ENCODE measurements at regions not wholly inside any gene's neighbourhood (a gene's known extent, or its start where the extent isn't known, plus 50 kb on each side); places are given as distances from the start of the nearest gene placed in this dataset.

DNA sequence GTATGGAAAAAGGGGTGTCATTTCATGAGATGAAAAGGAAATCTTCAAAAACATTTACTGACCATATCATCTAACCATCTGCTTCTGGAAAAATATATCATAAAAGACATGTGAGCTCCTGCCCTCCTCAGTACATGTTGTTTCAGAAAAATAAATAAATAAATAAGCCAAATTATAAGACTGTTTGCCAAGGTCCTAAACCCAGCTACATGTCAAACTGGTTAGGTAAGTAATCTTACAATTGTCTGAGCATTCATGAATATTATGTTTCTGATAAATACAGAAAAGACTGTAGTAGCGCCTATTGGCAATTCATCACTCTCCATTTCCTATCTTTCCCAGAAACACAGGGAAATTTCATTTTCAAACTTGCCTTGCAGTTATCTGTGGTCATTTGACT lies 138.9 kb upstream of the SETBP1 start:
- TF ChIP-seq POLR2A (IDR thresholded peaks at IDR 0.05; ENCODE audit: extremely low read depth, insufficient read length) (no peak), MYC (IDR thresholded peaks at IDR 0.05; ENCODE audit: low read depth, low read length) (no peak), CTCF (IDR thresholded peaks at IDR 0.05; ENCODE audit: low read depth, low read length) (no peak), MAX (IDR thresholded peaks at IDR 0.05; ENCODE audit: low read depth, low read length) (no peak)
- no peak overlapping the region for H3K4me3 ChIP-seq (ENCODE audit: low read depth, low read length)
- DNase-seq (ENCODE audit: low read depth) = no peak

GRCh38 chr18:44543387-44543786 lies 137.3 kb upstream of the SETBP1 start:
- H3K4me3 ChIP-seq (ENCODE audit: low read depth, low read length) = no peak overlapping the region
- TF ChIP-seq CTCF (IDR thresholded peaks at IDR 0.05; ENCODE audit: low read depth, low read length) (no peak), MYC (IDR thresholded peaks at IDR 0.05; ENCODE audit: low read depth, low read length) (no peak), MAX (IDR thresholded peaks at IDR 0.05; ENCODE audit: low read depth, low read length) (no peak), POLR2A (IDR thresholded peaks at IDR 0.05; ENCODE audit: extremely low read depth, insufficient read length) (no peak)
- DNase-seq (ENCODE audit: low read depth) = no peak

GRCh38 chr18:44545359-44545985 lies 135.2 kb upstream of the SETBP1 start:
- no peak for DNase-seq (ENCODE audit: low read depth)
- TF ChIP-seq CTCF (IDR thresholded peaks at IDR 0.05; ENCODE audit: low read depth, low read length) (no peak), POLR2A (IDR thresholded peaks at IDR 0.05; ENCODE audit: extremely low read depth, insufficient read length) (no peak), MAX (IDR thresholded peaks at IDR 0.05; ENCODE audit: low read depth, low read length) (no peak), MYC (IDR thresholded peaks at IDR 0.05; ENCODE audit: low read depth, low read length) (no peak)
- H3K4me3 ChIP-seq (ENCODE audit: low read depth, low read length) = no peak overlapping the region

GRCh38 chr18:44546954-44547353 lies 133.7 kb upstream of the SETBP1 start:
- no peak overlapping the region for H3K4me3 ChIP-seq (ENCODE audit: low read depth, low read length)
- no peak for TF ChIP-seq CTCF (IDR thresholded peaks at IDR 0.05; ENCODE audit: low read depth, low read length)
- TF ChIP-seq MAX (IDR thresholded peaks at IDR 0.05; ENCODE audit: low read depth, low read length) = no peak
- TF ChIP-seq POLR2A (IDR thresholded peaks at IDR 0.05; ENCODE audit: extremely low read depth, insufficient read length) = no peak
- no peak for TF ChIP-seq MYC (IDR thresholded peaks at IDR 0.05; ENCODE audit: low read depth, low read length)
- no peak for DNase-seq (ENCODE audit: low read depth)

DNA sequence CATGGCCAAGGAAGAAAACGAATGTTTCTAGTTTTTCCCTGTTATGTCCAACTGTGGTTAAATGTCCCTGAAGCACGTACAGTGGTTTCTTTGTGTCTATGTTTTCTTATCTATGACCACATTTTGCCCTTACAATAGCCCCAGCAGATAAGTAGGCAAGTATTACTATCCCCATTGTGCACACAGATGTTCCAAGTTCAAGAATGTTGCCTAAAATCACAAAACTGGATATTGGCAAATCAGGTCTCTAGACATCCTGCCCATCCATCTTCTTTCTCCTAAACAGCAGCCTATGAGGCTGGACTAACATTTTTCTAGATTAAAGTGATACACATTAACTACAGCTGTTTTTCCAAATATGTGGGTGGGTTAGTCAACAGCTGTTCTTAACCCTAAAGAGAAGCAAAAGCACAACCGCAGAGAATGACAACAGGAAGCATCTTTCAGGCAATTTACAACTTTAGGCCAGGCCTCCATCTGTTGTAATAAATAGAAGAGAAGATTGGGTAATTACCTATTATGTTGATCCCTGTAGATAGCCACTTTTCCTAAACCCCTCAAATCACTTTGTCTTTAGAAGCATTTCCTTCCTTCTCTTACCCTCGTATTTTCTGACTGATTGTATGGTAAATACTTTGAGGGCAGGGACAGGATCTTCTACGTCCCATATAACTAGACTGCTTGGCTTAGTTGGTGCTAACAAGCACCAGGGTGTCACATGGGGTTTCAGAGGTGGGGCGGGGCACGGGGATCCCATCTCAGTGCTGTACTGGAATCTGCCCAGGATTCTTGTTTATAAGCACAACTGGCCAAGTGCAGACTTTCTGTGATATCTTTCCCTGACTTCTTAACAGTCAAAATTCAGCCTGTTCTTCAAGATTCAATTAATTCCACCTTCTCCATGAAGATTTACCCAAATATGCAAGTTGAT lies 132.1 kb upstream of the SETBP1 start:
- DNase-seq (ENCODE audit: low read depth) = no peak
- no peak overlapping the region for H3K4me3 ChIP-seq (ENCODE audit: low read depth, low read length)
- no peak for TF ChIP-seq CTCF (IDR thresholded peaks at IDR 0.05; ENCODE audit: low read depth, low read length)
- TF ChIP-seq MAX (IDR thresholded peaks at IDR 0.05; ENCODE audit: low read depth, low read length) = no peak
- TF ChIP-seq POLR2A (IDR thresholded peaks at IDR 0.05; ENCODE audit: extremely low read depth, insufficient read length) = no peak
- TF ChIP-seq MYC (IDR thresholded peaks at IDR 0.05; ENCODE audit: low read depth, low read length) = no peak
